ENCODE measurements at regions not wholly inside any gene's neighbourhood (a gene's known extent, or its start where the extent isn't known, plus 50 kb on each side); places are given as distances from the start of the nearest gene placed in this dataset.

DNA sequence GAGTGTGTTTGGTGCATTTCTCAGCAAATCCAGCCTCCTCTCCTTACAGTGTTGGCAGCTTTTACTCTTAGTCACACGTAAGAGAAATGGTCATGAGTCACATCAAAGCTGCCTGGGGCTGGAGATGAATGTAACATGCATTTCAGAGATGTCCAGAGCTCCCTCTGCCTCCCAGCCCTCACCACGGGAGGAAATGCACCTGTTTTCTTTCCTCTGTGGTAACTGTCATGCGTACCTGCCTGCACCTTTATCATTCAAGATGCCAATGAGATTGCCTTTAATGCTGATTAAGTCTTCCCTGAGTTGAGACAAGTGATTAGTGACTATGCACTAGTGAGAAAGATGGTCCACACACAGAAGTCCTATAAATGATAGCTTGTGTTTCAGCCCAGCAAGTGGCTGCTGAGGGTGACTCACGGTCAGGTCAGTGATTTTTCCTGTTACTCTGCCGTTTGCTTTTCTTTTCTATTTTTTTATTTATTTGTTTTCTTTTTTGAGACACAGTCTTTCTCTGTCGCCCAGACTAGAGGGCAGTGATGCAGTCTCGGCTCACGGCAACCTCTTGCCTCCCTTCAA is 277.3 kb upstream of the FMN2 start:
- peak in 2 of 3 donors; percentile 64 to 72 for DNase-seq (ENCODE audit: low read depth in 2 of 3, low spot score in 2 of 3)

GRCh38 chr1:239815074-239815473 is 276.6 kb upstream of the FMN2 start:
- no peak for DNase-seq (ENCODE audit: low read depth in 2 of 3, low spot score in 2 of 3)

DNA sequence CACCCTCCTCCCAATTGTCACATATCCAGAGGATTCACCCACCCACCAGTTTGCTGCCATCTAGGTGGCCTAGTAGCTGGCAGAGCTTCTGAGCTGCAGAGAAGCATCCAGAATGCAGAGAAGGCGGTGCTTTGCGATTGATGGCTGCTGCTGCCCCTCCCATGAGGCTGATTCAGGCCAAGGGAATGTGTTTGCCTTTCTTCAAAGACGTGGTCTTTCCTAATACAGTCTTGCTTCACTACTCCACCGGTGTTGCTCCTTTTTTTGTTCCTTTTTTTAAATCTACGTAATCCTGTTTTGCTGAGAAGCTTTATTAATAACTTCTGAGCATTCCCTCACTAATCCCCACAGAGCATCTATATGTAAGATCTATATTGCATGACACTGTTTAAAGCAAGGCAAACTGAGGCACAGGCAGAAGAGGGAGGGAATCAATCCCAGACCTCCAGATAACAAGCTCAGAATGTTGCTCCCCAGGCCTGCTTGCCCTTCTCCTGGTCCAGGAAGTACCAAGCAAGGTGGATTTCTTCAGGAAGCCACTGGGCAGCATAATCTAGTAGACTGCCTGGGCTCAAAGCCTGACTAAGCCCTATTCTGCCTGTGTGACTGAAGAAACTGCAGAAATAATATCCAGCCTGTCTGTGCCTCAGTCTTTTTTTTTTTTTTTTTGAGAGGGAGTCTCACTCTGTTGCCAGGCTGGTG is 275.5 kb upstream of the FMN2 start:
- peak in 1 of 3 donors; percentile 21 for DNase-seq (ENCODE audit: low read depth in 2 of 3, low spot score in 2 of 3)

DNA sequence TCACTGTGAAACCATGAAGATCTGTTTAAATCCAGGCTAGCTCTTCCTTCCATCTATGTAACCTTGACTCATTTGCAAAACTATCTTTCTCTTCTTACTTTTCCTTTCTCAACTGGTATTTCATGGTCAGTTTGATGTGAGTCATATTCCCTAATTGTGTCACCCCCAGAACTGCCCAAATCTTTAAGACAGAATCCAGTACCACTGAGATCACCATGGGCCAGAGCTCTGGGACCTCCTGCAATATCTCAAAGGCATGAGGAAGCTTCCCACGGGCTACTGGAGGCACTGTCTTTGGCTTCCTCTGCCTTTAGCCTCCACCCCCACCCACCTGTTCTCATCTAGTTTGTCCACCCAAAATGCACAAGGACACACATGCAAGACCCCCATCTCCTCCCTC is 274.4 kb upstream of the FMN2 start:
- no peak for DNase-seq (ENCODE audit: low read depth in 2 of 3, low spot score in 2 of 3)

GRCh38 chr1:239817801-239818200 is 273.9 kb upstream of the FMN2 start:
- no peak for DNase-seq (ENCODE audit: low read depth in 2 of 3, low spot score in 2 of 3)

GRCh38 chr1:239819096-239819495 is 272.6 kb upstream of the FMN2 start:
- DNase-seq (ENCODE audit: low read depth in 2 of 3, low spot score in 2 of 3) = peak in 1 of 3 donors; percentile 78

DNA sequence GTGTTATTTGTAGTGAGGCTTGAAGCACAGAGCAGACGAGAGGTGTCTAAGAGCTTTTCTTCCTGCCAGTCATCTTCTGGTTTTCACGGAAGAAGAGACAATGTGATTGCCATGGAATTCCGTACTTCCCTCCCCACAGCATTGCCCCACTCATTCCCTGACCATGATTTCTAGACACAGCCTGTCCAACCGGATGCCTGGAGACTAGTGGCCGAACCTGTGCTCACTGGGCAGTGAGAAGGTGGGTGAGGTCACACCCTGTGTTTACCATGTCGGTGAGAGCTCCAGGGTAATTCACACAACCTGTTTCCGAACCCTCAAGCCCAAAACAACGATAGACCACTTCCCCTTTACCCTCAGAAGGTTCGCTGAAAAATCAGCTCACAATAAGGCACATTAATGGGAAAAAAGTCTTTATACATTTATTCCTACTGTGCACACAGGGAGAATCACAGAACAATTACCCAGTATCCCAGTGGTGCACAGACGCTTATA is 271.9 kb upstream of the FMN2 start:
- DNase-seq (ENCODE audit: low read depth in 2 of 3, low spot score in 2 of 3) = peak in 1 of 3 donors; percentile 50

DNA sequence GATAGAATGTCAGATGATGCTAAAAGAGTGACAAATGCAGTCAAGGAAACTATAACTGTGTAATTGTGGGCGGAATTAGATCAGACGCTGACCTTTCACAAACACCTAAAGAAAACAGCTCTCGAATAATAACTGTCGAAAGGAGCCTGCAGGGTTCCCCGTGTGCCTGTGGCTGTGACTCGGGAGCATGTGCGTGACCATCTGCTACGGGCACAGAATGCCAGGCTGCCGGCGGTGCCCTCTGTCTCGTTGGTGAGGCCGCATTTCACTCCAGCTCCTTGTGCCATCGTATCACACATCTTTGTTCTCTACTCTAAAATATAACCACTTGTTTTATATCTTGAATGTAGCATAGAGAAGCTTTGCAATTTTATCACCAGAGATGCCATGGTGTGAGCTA is 267.8 kb upstream of the FMN2 start:
- no peak for DNase-seq (ENCODE audit: low read depth in 2 of 3, low spot score in 2 of 3)

DNA sequence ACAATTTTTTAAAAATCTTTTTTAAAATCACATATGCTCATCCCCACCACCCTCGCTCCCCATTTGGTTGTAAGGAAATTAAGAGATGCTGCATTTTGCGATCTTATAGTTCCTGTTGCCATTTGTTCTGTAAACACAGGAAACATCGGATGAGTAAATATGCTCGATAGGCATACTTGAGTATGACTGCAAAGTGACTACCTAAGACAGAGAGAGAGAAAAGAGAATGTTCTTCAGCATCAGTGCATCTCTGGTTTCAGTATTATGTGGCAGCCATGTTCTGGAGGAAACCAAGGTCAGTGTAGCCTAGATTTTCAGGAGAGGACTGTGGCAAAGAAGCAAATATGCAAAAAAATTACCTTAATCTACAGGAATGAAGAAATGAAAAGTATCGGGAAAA is 265.5 kb upstream of the FMN2 start:
- DNase-seq (ENCODE audit: low read depth in 2 of 3, low spot score in 2 of 3) = no peak

GRCh38 chr1:239826736-239827135 is 264.9 kb upstream of the FMN2 start:
- no peak for DNase-seq (ENCODE audit: low read depth in 2 of 3, low spot score in 2 of 3)

DNA sequence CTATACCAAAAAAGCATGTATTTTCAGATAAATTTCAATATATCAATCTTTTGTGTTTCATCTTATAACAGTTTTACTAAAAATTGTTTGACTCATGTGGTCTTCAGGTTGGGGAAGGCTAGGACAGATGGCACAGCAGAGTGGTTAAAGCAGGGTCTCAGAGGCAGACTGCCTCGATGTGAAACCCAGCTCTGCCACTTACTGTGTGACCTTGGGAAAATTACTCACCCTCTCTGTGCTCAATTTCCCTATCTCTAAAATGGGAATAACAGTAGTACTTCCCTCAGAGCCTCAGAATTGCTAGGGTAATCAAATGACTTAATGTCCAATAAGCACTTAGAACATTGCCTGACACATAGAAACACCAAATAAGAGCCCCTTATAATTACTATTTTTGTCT is 262.1 kb upstream of the FMN2 start:
- no peak for DNase-seq (ENCODE audit: low read depth in 2 of 3, low spot score in 2 of 3)

- DNase-seq (ENCODE audit: low read depth in 2 of 3, low spot score in 2 of 3) = peak in 2 of 3 donors; percentile 63 to 90
These were observed 259.9 kb upstream of the FMN2 start for GRCh38 chr1:239831577-239832355.

DNA sequence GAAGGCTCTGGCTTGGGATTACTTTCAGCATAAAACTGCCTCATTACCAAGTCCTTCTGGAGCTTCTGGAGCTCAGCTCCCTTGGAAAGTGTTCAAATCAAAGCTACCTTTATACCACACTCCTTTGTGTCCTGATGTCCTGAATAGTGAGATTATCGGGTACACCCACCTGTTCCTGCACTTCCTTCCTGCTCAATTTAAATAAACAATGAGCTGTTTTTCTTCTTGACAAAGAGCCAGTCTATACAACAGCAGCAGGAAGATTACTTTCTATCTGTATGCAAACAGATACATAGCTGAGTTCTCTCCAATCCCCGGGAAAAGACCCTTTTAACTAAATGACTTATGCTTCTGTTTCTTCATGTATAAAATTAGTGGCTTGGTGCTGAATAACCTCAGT is 258.0 kb upstream of the FMN2 start:
- DNase-seq (ENCODE audit: low read depth in 2 of 3, low spot score in 2 of 3) = peak in 2 of 3 donors; percentile 60 to 75

GRCh38 chr1:239835946-239836440 is 255.7 kb upstream of the FMN2 start:
- peak in 1 of 3 donors; percentile 56 for DNase-seq (ENCODE audit: low read depth in 2 of 3, low spot score in 2 of 3)

- DNase-seq (ENCODE audit: low read depth in 2 of 3, low spot score in 2 of 3) = no peak
These were observed 251.3 kb upstream of the FMN2 start for GRCh38 chr1:239840336-239840735.

GRCh38 chr1:239840790-239841189 is 250.9 kb upstream of the FMN2 start:
- no peak for DNase-seq (ENCODE audit: low read depth in 2 of 3, low spot score in 2 of 3)

- no peak for DNase-seq (ENCODE audit: low read depth in 2 of 3, low spot score in 2 of 3)
These were observed 250.1 kb upstream of the FMN2 start for GRCh38 chr1:239841631-239842030.

- DNase-seq (ENCODE audit: low read depth in 2 of 3, low spot score in 2 of 3) = peak in 1 of 3 donors; percentile 57
These were observed 248.1 kb upstream of the FMN2 start for GRCh38 chr1:239843541-239843940.

- no peak for DNase-seq (ENCODE audit: low read depth in 2 of 3, low spot score in 2 of 3)
These were observed 246.8 kb upstream of the FMN2 start for GRCh38 chr1:239844833-239845232.

- no peak for DNase-seq (ENCODE audit: low read depth in 2 of 3, low spot score in 2 of 3)
These were observed 236.8 kb upstream of the FMN2 start for GRCh38 chr1:239854922-239855321.

- no peak for DNase-seq (ENCODE audit: low read depth in 2 of 3, low spot score in 2 of 3)
These were observed 235.6 kb upstream of the FMN2 start for GRCh38 chr1:239856067-239856466.

Measured in hematopoietic multipotent progenitor cell (in vitro differentiated cells).